Fibroblast of gingiva (primary cell): ENCODE measurements at regions not wholly inside any gene's neighbourhood (a gene's known extent, or its start where the extent isn't known, plus 50 kb on each side); places are given as distances from the start of the nearest gene placed in this dataset.

ENCODE experiments used
- DNase-seq: peaks from one replicate; pipeline ENCODE4 v3.0.0-alpha.2; 2011; ENCODE audit warnings: low read depth

GRCh38 chr2:156697906-156698305 lies 261.7 kb downstream of the GPD2 start:
- DNase-seq = no peak

- no peak for DNase-seq
Observed at GRCh38 chr2:156700681-156701080, 264.5 kb downstream of the GPD2 start.

- no peak for DNase-seq
Observed at GRCh38 chr2:156702541-156702940, 266.4 kb downstream of the GPD2 start.

GRCh38 chr2:156703642-156704041 lies 267.5 kb downstream of the GPD2 start:
- DNase-seq = no peak

GRCh38 chr2:156704132-156704531 lies 268.0 kb downstream of the GPD2 start:
- no peak for DNase-seq

- no peak for DNase-seq
Observed at GRCh38 chr2:156704617-156705016, 268.4 kb downstream of the GPD2 start.

- no peak for DNase-seq
Observed at GRCh38 chr2:156706576-156706975, 270.4 kb downstream of the GPD2 start.

- DNase-seq = no peak
Observed at GRCh38 chr2:156708051-156708450, 271.9 kb downstream of the GPD2 start.

- DNase-seq = no peak
Observed at GRCh38 chr2:156709091-156709490, 272.9 kb downstream of the GPD2 start.

- DNase-seq = no peak
Observed at GRCh38 chr2:156719036-156719435, 282.9 kb downstream of the GPD2 start.

- no peak for DNase-seq
Observed at GRCh38 chr2:156727867-156728266, 291.7 kb downstream of the GPD2 start.

GRCh38 chr2:156728328-156728727 lies 292.1 kb downstream of the GPD2 start:
- no peak for DNase-seq

GRCh38 chr2:156731506-156731905 lies 295.3 kb downstream of the GPD2 start:
- no peak for DNase-seq

- no peak for DNase-seq
Observed at GRCh38 chr2:156736950-156737349, 300.8 kb downstream of the GPD2 start.

- no peak for DNase-seq
Observed at GRCh38 chr2:156739301-156739700, 303.1 kb downstream of the GPD2 start.

- DNase-seq = no peak
Observed at GRCh38 chr2:156745619-156746018, 309.4 kb downstream of the GPD2 start.

GRCh38 chr2:156748221-156748620 lies 312.0 kb downstream of the GPD2 start:
- no peak for DNase-seq

GRCh38 chr2:156752042-156752441 lies 315.9 kb downstream of the GPD2 start:
- DNase-seq = no peak

GRCh38 chr2:156753766-156754165 lies 317.6 kb downstream of the GPD2 start:
- no peak for DNase-seq

- DNase-seq = no peak
Observed at GRCh38 chr2:156756516-156756915, 320.3 kb downstream of the GPD2 start.

GRCh38 chr2:156763174-156763573 lies 327.0 kb downstream of the GPD2 start:
- DNase-seq = no peak

GRCh38 chr2:156765043-156765442 lies 328.9 kb downstream of the GPD2 start:
- no peak for DNase-seq

GRCh38 chr2:156765450-156765849 lies 329.3 kb downstream of the GPD2 start:
- DNase-seq = no peak

GRCh38 chr2:156769802-156770201 lies 333.6 kb downstream of the GPD2 start:
- DNase-seq = no peak

GRCh38 chr2:156778916-156779315 lies 342.7 kb downstream of the GPD2 start:
- no peak for DNase-seq
